ENCODE measurements at regions not wholly inside any gene's neighbourhood (a gene's known extent, or its start where the extent isn't known, plus 50 kb on each side); places are given as distances from the start of the nearest gene placed in this dataset.
A peak's percentile ranks its signal among the peaks of the same experiment; 100 is the strongest.

- Histone ChIP-seq H3K4me1 (peaks cover 6% of the 10 kb centered on the region), H3K4me3 (no peak overlapping the region), H3K36me3 (no peaks in the 10 kb centered on the region), H3K9me3 (ENCODE audit: low read depth) (no peaks in the 10 kb centered on the region), H3K4me2 (no peak overlapping the region), H3F3A (ENCODE audit: low read depth) (no peaks in the 10 kb centered on the region), H3K27me3 (no peaks in the 10 kb centered on the region), H3K79me2 (ENCODE audit: low read depth) (no peaks in the 10 kb centered on the region), H2AFZ (replicated peaks) (no peak overlapping the region), H4K20me1 (ENCODE audit: low read depth) (no peaks in the 10 kb centered on the region), H3K9ac (no peak overlapping the region), H3K27ac (no peak overlapping the region)
- TF ChIP-seq EZH2phosphoT487 (IDR thresholded peaks at IDR 0.05) (no peak), EZH2 (IDR thresholded peaks at IDR 0.05) (no peak)
- TF ChIP-seq, protein P1, sequence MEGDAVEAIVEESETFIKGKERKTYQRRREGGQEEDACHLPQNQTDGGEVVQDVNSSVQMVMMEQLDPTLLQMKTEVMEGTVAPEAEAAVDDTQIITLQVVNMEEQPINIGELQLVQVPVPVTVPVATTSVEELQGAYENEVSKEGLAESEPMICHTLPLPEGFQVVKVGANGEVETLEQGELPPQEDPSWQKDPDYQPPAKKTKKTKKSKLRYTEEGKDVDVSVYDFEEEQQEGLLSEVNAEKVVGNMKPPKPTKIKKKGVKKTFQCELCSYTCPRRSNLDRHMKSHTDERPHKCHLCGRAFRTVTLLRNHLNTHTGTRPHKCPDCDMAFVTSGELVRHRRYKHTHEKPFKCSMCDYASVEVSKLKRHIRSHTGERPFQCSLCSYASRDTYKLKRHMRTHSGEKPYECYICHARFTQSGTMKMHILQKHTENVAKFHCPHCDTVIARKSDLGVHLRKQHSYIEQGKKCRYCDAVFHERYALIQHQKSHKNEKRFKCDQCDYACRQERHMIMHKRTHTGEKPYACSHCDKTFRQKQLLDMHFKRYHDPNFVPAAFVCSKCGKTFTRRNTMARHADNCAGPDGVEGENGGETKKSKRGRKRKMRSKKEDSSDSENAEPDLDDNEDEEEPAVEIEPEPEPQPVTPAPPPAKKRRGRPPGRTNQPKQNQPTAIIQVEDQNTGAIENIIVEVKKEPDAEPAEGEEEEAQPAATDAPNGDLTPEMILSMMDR (IDR thresholded peaks at IDR 0.05), result no peak
- peak; percentile 25 for DNase-seq (ENCODE audit: low spot score)
- H3K4me1 Mint-ChIP-seq, result no peaks in the 10 kb centered on the region
- no peak overlapping the region for H3K4me3 Mint-ChIP-seq
- peaks cover 2% of the 10 kb centered on the region for H3K27me3 Mint-ChIP-seq (ENCODE audit: insufficient read depth, low read depth)
- H3K27ac Mint-ChIP-seq, result no peak overlapping the region
- no peaks in the 10 kb centered on the region for H3K36me3 Mint-ChIP-seq
- no peaks in the 10 kb centered on the region for H3K9me3 Mint-ChIP-seq
Observed at GRCh38 chr6:82038631-82039030, 208.9 kb downstream of the IBTK start.

DNA sequence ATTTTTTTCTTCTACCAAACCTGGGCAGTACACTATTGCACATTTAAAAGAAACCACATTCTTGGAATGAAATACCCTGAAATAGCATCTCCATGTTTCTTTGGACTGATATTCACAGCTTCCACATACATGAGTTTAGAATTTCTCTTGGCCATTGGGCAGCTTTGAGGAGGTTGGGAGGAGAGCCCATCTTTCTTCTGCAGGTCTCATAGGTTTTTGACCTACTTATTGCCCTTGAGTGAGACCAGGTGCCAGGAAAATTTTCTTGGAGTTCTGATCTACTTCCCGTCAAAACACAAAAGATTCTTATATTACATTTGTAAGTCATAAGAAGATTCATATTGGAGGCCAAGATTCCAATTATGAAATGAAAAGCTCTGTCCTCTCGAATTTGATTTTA, 212.0 kb downstream of the IBTK start:
- Histone ChIP-seq H3K27me3 (no peaks in the 10 kb centered on the region), H3K4me1 (peaks cover 6% of the 10 kb centered on the region), H3K9me3 (ENCODE audit: low read depth) (no peaks in the 10 kb centered on the region), H3K36me3 (no peaks in the 10 kb centered on the region), H3K27ac (no peak overlapping the region), H3K4me3 (no peak overlapping the region), H3K9ac (no peak overlapping the region), H3K79me2 (ENCODE audit: low read depth) (no peaks in the 10 kb centered on the region), H3F3A (ENCODE audit: low read depth) (no peaks in the 10 kb centered on the region), H3K4me2 (no peak overlapping the region), H4K20me1 (ENCODE audit: low read depth) (no peaks in the 10 kb centered on the region), H2AFZ (replicated peaks) (no peak overlapping the region)
- no peak for TF ChIP-seq EZH2 (IDR thresholded peaks at IDR 0.05)
- TF ChIP-seq, protein P1 (IDR thresholded peaks at IDR 0.05), result no peak
- TF ChIP-seq EZH2phosphoT487 (IDR thresholded peaks at IDR 0.05), result no peak
- Mint-ChIP-seq H3K27ac (no peak overlapping the region), H3K4me3 (no peak overlapping the region), H3K4me1 (peaks cover 4% of the 10 kb centered on the region), H3K27me3 (ENCODE audit: insufficient read depth, low read depth) (peaks cover 2% of the 10 kb centered on the region), H3K9me3 (no peaks in the 10 kb centered on the region), H3K36me3 (no peaks in the 10 kb centered on the region)
- DNase-seq (ENCODE audit: low spot score), result no peak

- H3K79me2 ChIP-seq (ENCODE audit: low read depth), result no peaks in the 10 kb centered on the region
- H3K27ac ChIP-seq, result no peak overlapping the region
- H4K20me1 ChIP-seq (ENCODE audit: low read depth), result no peaks in the 10 kb centered on the region
- H3K9me3 ChIP-seq (ENCODE audit: low read depth), result no peaks in the 10 kb centered on the region
- H2AFZ ChIP-seq (replicated peaks), result no peak overlapping the region
- Mint-ChIP-seq H3K4me3 (no peak overlapping the region), H3K27me3 (ENCODE audit: insufficient read depth, low read depth) (no peaks in the 10 kb centered on the region), H3K9me3 (no peaks in the 10 kb centered on the region), H3K4me1 (peaks cover 5% of the 10 kb centered on the region), H3K36me3 (no peaks in the 10 kb centered on the region), H3K27ac (no peak overlapping the region)
- DNase-seq (ENCODE audit: low spot score), result no peak
- no peaks in the 10 kb centered on the region for H3K36me3 ChIP-seq
- H3K9ac ChIP-seq, result no peak overlapping the region
- peaks cover 5% of the 10 kb centered on the region for H3K4me1 ChIP-seq
- no peak overlapping the region for H3K4me2 ChIP-seq
- H3F3A ChIP-seq (ENCODE audit: low read depth), result no peaks in the 10 kb centered on the region
- no peaks in the 10 kb centered on the region for H3K27me3 ChIP-seq
- no peak for TF ChIP-seq EZH2phosphoT487 (IDR thresholded peaks at IDR 0.05)
- no peak for TF ChIP-seq EZH2 (IDR thresholded peaks at IDR 0.05)
- TF ChIP-seq, protein P1 (IDR thresholded peaks at IDR 0.05), result no peak
- H3K4me3 ChIP-seq, result no peak overlapping the region
Observed at GRCh38 chr6:82033631-82034211, 213.8 kb downstream of the IBTK start.

Measured in neural progenitor cell (in vitro differentiated cells).